T-helper 1 cell treated with Interleukin-12 subunit alpha and Interleukin-12 subunit beta and Interleukin-4 antibody, amounts not matched to agents 30 μg/mL and 1 μg/mL, for 36 hours (primary cell): ENCODE measurements at regions not wholly inside any gene's neighbourhood (a gene's known extent, or its start where the extent isn't known, plus 50 kb on each side); places are given as distances from the start of the nearest gene placed in this dataset.

Experiments
- H3K27ac Mint-ChIP-seq: one replicate; pipeline ENCODE4 v1.8.0; 2021; ENCODE audit warnings: mild to moderate bottlenecking, mixed read lengths
- H3K27me3 Mint-ChIP-seq: one replicate; pipeline ENCODE4 v1.8.0; 2021; ENCODE audit warnings: low read depth, mixed read lengths
- H3K36me3 Mint-ChIP-seq: one replicate; pipeline ENCODE4 v1.8.0; 2021; ENCODE audit warnings: low read depth, mixed read lengths
- H3K4me1 Mint-ChIP-seq: one replicate; pipeline ENCODE4 v1.8.0; 2021; ENCODE audit warnings: low read depth, mixed read lengths
- H3K4me3 Mint-ChIP-seq: one replicate; pipeline ENCODE4 v1.8.0; 2021; ENCODE audit warnings: mild to moderate bottlenecking, moderate library complexity, mixed read lengths
- H3K9me3 Mint-ChIP-seq: one replicate; pipeline ENCODE4 v1.8.0; 2021; ENCODE audit warnings: mixed read lengths

- no peak overlapping the region for H3K27ac Mint-ChIP-seq
- no peak overlapping the region for H3K4me3 Mint-ChIP-seq
- peaks cover 7% of the 10 kb centered on the region for H3K36me3 Mint-ChIP-seq
- H3K27me3 Mint-ChIP-seq: no peaks in the 10 kb centered on the region
- no peaks in the 10 kb centered on the region for H3K4me1 Mint-ChIP-seq
- peaks cover 16% of the 10 kb centered on the region for H3K9me3 Mint-ChIP-seq
Measured at GRCh38 chr3:30461311-30461710, 145.1 kb upstream of the TGFBR2 start.

- peaks cover 16% of the 10 kb centered on the region for H3K9me3 Mint-ChIP-seq
- H3K36me3 Mint-ChIP-seq: peaks cover 7% of the 10 kb centered on the region
- H3K4me3 Mint-ChIP-seq: no peak overlapping the region
- no peaks in the 10 kb centered on the region for H3K27me3 Mint-ChIP-seq
- no peak overlapping the region for H3K27ac Mint-ChIP-seq
- no peaks in the 10 kb centered on the region for H3K4me1 Mint-ChIP-seq
Measured at GRCh38 chr3:30462721-30463470, 143.5 kb upstream of the TGFBR2 start.

GRCh38 chr3:30464381-30464780 is 142.0 kb upstream of the TGFBR2 start:
- Mint-ChIP-seq H3K4me1 (no peaks in the 10 kb centered on the region), H3K4me3 (no peak overlapping the region), H3K27ac (no peak overlapping the region), H3K27me3 (no peaks in the 10 kb centered on the region), H3K36me3 (peaks cover 9% of the 10 kb centered on the region), H3K9me3 (peaks cover 16% of the 10 kb centered on the region)

GRCh38 chr3:30465454-30465853 is 140.9 kb upstream of the TGFBR2 start:
- Mint-ChIP-seq H3K27me3 (no peaks in the 10 kb centered on the region), H3K9me3 (peaks cover 16% of the 10 kb centered on the region), H3K4me3 (no peak overlapping the region), H3K4me1 (no peaks in the 10 kb centered on the region), H3K36me3 (peaks cover 9% of the 10 kb centered on the region), H3K27ac (no peak overlapping the region)

GRCh38 chr3:30467596-30468238 is 138.7 kb upstream of the TGFBR2 start:
- no peaks in the 10 kb centered on the region for H3K27me3 Mint-ChIP-seq
- peaks cover 9% of the 10 kb centered on the region for H3K9me3 Mint-ChIP-seq
- H3K27ac Mint-ChIP-seq: no peak overlapping the region
- peaks cover 3% of the 10 kb centered on the region for H3K36me3 Mint-ChIP-seq
- no peaks in the 10 kb centered on the region for H3K4me1 Mint-ChIP-seq
- H3K4me3 Mint-ChIP-seq: no peak overlapping the region

- H3K4me3 Mint-ChIP-seq: no peak overlapping the region
- H3K9me3 Mint-ChIP-seq: peaks cover 9% of the 10 kb centered on the region
- H3K27ac Mint-ChIP-seq: no peak overlapping the region
- peaks cover 2% of the 10 kb centered on the region for H3K36me3 Mint-ChIP-seq
- peaks cover 5% of the 10 kb centered on the region for H3K4me1 Mint-ChIP-seq
- no peaks in the 10 kb centered on the region for H3K27me3 Mint-ChIP-seq
Measured at GRCh38 chr3:30469133-30469532, 137.3 kb upstream of the TGFBR2 start.

- no peaks in the 10 kb centered on the region for H3K27me3 Mint-ChIP-seq
Measured at GRCh38 chr3:30470496-30470895, 135.9 kb upstream of the TGFBR2 start.

GRCh38 chr3:30471066-30471465 is 135.3 kb upstream of the TGFBR2 start:
- H3K9me3 Mint-ChIP-seq: no peaks in the 10 kb centered on the region
- no peaks in the 10 kb centered on the region for H3K27me3 Mint-ChIP-seq
- no peak overlapping the region for H3K27ac Mint-ChIP-seq
- H3K36me3 Mint-ChIP-seq: peaks cover 2% of the 10 kb centered on the region
- H3K4me1 Mint-ChIP-seq: peaks cover 22% of the 10 kb centered on the region
- no peak overlapping the region for H3K4me3 Mint-ChIP-seq

More at GRCh38 chr3:30470496-30470895, 135.9 kb upstream of the TGFBR2 start:
- H3K9me3 Mint-ChIP-seq: peaks cover under 1% of the 10 kb centered on the region
- no peak overlapping the region for H3K27ac Mint-ChIP-seq
- H3K4me1 Mint-ChIP-seq: peaks cover 19% of the 10 kb centered on the region
- H3K36me3 Mint-ChIP-seq: peaks cover 2% of the 10 kb centered on the region
- H3K4me3 Mint-ChIP-seq: no peak overlapping the region

- no peak overlapping the region for H3K27ac Mint-ChIP-seq
- peaks cover 22% of the 10 kb centered on the region for H3K4me1 Mint-ChIP-seq
- no peak overlapping the region for H3K4me3 Mint-ChIP-seq
- peaks cover 2% of the 10 kb centered on the region for H3K36me3 Mint-ChIP-seq
- H3K27me3 Mint-ChIP-seq: no peaks in the 10 kb centered on the region
- H3K9me3 Mint-ChIP-seq: no peaks in the 10 kb centered on the region
Measured at GRCh38 chr3:30471796-30472489, 134.5 kb upstream of the TGFBR2 start.

GRCh38 chr3:30473374-30474051 is 132.9 kb upstream of the TGFBR2 start:
- Mint-ChIP-seq H3K9me3 (no peaks in the 10 kb centered on the region), H3K4me3 (no peak overlapping the region), H3K27ac (no peak overlapping the region), H3K4me1 (peaks cover 32% of the 10 kb centered on the region), H3K36me3 (no peaks in the 10 kb centered on the region), H3K27me3 (no peaks in the 10 kb centered on the region)

GRCh38 chr3:30474371-30474770 is 132.0 kb upstream of the TGFBR2 start:
- peaks cover 1% of the 10 kb centered on the region for H3K36me3 Mint-ChIP-seq
- H3K27me3 Mint-ChIP-seq: no peaks in the 10 kb centered on the region
- H3K9me3 Mint-ChIP-seq: peaks cover 5% of the 10 kb centered on the region
- peaks cover 32% of the 10 kb centered on the region for H3K4me1 Mint-ChIP-seq
- no peak overlapping the region for H3K27ac Mint-ChIP-seq
- H3K4me3 Mint-ChIP-seq: no peak overlapping the region

- H3K9me3 Mint-ChIP-seq: peaks cover 10% of the 10 kb centered on the region
- no peak overlapping the region for H3K27ac Mint-ChIP-seq
- peaks cover 6% of the 10 kb centered on the region for H3K36me3 Mint-ChIP-seq
- H3K4me1 Mint-ChIP-seq: peaks cover 32% of the 10 kb centered on the region
- H3K4me3 Mint-ChIP-seq: no peak overlapping the region
- H3K27me3 Mint-ChIP-seq: no peaks in the 10 kb centered on the region
Measured at GRCh38 chr3:30475038-30475808, 131.2 kb upstream of the TGFBR2 start.

GRCh38 chr3:30475809-30476178 is 130.6 kb upstream of the TGFBR2 start:
- Mint-ChIP-seq H3K9me3 (peaks cover 13% of the 10 kb centered on the region), H3K27ac (no peak overlapping the region), H3K36me3 (peaks cover 6% of the 10 kb centered on the region), H3K27me3 (no peaks in the 10 kb centered on the region), H3K4me3 (no peak overlapping the region), H3K4me1 (peaks cover 32% of the 10 kb centered on the region)
